Lung microvascular endothelial cell (primary cell): ENCODE measurements at regions not wholly inside any gene's neighbourhood (a gene's known extent, or its start where the extent isn't known, plus 50 kb on each side); places are given as distances from the start of the nearest gene placed in this dataset.

ENCODE experiments used
- DNase-seq, 2 donors: peaks; one replicate each; pipeline versions ENCODE4 v3.0.0 to v3.0.0-alpha.2; 2010; ENCODE audit warnings: low read depth in 2 of 2

GRCh38 chr1:10962483-10962882, 50.0 kb upstream of the TARDBP start:
- DNase-seq: peak in 1 of 2 donors; percentile 57
